OCI-LY1 (cell line): ENCODE measurements at regions not wholly inside any gene's neighbourhood (a gene's known extent, or its start where the extent isn't known, plus 50 kb on each side); places are given as distances from the start of the nearest gene placed in this dataset.

Experiments
- H2AFZ ChIP-seq: fragments of 200-600 bp; sonication (generic), shearing (Covaris generic); 2 replicates; pipeline ENCODE4 v1.6.0; 2014; ENCODE audit warnings: antibody characterized with exemption, mild to moderate bottlenecking, low read length
- H3F3A ChIP-seq: fragments of 200-600 bp; sonication (generic), shearing (Covaris generic); 2 replicates; pipeline ENCODE4 v1.6.0; 2014; ENCODE audit warnings: mild to moderate bottlenecking, antibody characterized with exemption, low read length, moderate library complexity; ENCODE audit not compliant: insufficient read depth
- H3K27ac ChIP-seq: fragments of 200-600 bp; sonication (generic); 2 replicates; pipeline ENCODE4 v1.5.1; 2014; ENCODE audit warnings: low read length, mixed run types, mild to moderate bottlenecking, low read depth; ENCODE audit not compliant: poor library complexity, severe bottlenecking
- H3K27me3 ChIP-seq: fragments of 200-600 bp; sonication (generic); 2 replicates; pipeline ENCODE4 v1.6.0; 2014; ENCODE audit warnings: antibody characterized with exemption, mild to moderate bottlenecking, low read length, moderate library complexity; ENCODE audit not compliant: insufficient read depth
- H3K36me3 ChIP-seq: fragments of 200-600 bp; sonication (generic); 2 replicates; pipeline ENCODE4 v1.6.1; 2014; ENCODE audit warnings: mild to moderate bottlenecking, antibody characterized with exemption, low read length, moderate library complexity, mixed read lengths; ENCODE audit not compliant: insufficient read depth
- H3K4me1 ChIP-seq: fragments of 200-600 bp; sonication (generic); 2 replicates; pipeline ENCODE4 v1.5.1; 2014; ENCODE audit warnings: mild to moderate bottlenecking, low read length, moderate library complexity; ENCODE audit not compliant: insufficient read depth, severe bottlenecking
- H3K4me2 ChIP-seq: fragments of 200-600 bp; sonication (generic), shearing (Covaris generic); 2 replicates; pipeline ENCODE4 v1.6.1; 2014; ENCODE audit warnings: low read length
- H3K4me3 ChIP-seq: fragments of 200-600 bp; sonication (generic); 2 replicates; pipeline ENCODE4 v1.5.1; 2014; ENCODE audit warnings: low read length, low read depth, mild to moderate bottlenecking, mixed read lengths; ENCODE audit not compliant: poor library complexity, severe bottlenecking
- H3K79me2 ChIP-seq: fragments of 200-600 bp; shearing (Covaris generic); 2 replicates; pipeline ENCODE4 v1.6.1; 2016; ENCODE audit warnings: mixed run types, low read length, mixed read lengths; ENCODE audit not compliant: insufficient read depth
- H3K9ac ChIP-seq: fragments of 200-600 bp; sonication (generic), shearing (Covaris generic); 2 replicates; pipeline ENCODE4 v1.6.1; 2014; ENCODE audit warnings: mild to moderate bottlenecking, low read length, mixed read lengths
- H3K9me2 ChIP-seq: fragments of 200-600 bp; sonication (generic), shearing (Covaris generic); 2 replicates; pipeline ENCODE4 v1.6.1; 2014; ENCODE audit warnings: low read depth, mild to moderate bottlenecking, low read length, mixed read lengths
- H3K9me3 ChIP-seq: fragments of 200-600 bp; shearing (Covaris generic); 2 replicates; pipeline ENCODE4 v1.6.1; 2014; ENCODE audit warnings: low read length, mixed read lengths
- H4K20me1 ChIP-seq: fragments of 200-600 bp; sonication (generic), shearing (Covaris generic); 2 replicates; pipeline ENCODE4 v1.6.0; 2016; ENCODE audit warnings: mild to moderate bottlenecking, low read length; ENCODE audit not compliant: insufficient read depth
- CTCF ChIP-seq: fragments of 200-600 bp; sonication (generic), shearing (Covaris generic); IDR thresholded peaks from 2 replicates; pipeline ENCODE4 v1.5.1; 2017; ENCODE audit warnings: mild to moderate bottlenecking, antibody characterized with exemption, low read length, moderate library complexity, mixed read lengths
- EZH2 ChIP-seq: fragments of 200-600 bp; sonication (generic), shearing (Covaris generic); IDR thresholded peaks from 2 replicates; pipeline ENCODE4 v1.8.0; 2017; ENCODE audit warnings: borderline replicate concordance, mixed run types, mild to moderate bottlenecking, antibody characterized with exemption, low read length, moderate library complexity, mixed read lengths

- H3K27me3 ChIP-seq = no peaks in the 10 kb centered on the region
- H3K36me3 ChIP-seq = no peaks in the 10 kb centered on the region
- H3K4me1 ChIP-seq = no peaks in the 10 kb centered on the region
- H3K9me2 ChIP-seq = no peaks in the 10 kb centered on the region
- no peak for TF ChIP-seq EZH2
- TF ChIP-seq CTCF = no peak
- no peaks in the 10 kb centered on the region for H3K79me2 ChIP-seq
- H3K9ac ChIP-seq = no peak overlapping the region
- no peaks in the 10 kb centered on the region for H4K20me1 ChIP-seq
- no peak overlapping the region for H3K4me3 ChIP-seq
- H3F3A ChIP-seq = no peaks in the 10 kb centered on the region
- H3K9me3 ChIP-seq = no peaks in the 10 kb centered on the region
- H2AFZ ChIP-seq = no peak overlapping the region
- H3K4me2 ChIP-seq = no peak overlapping the region
- no peak overlapping the region for H3K27ac ChIP-seq
These were observed 251.7 kb downstream of the PSAT1 start for GRCh38 chr9:78548670-78549069.

- H3K9me3 ChIP-seq = no peaks in the 10 kb centered on the region
- H3K36me3 ChIP-seq = no peaks in the 10 kb centered on the region
- no peaks in the 10 kb centered on the region for H3K4me1 ChIP-seq
- H2AFZ ChIP-seq = no peak overlapping the region
- H3K4me2 ChIP-seq = no peak overlapping the region
- TF ChIP-seq EZH2 = no peak
- no peak for TF ChIP-seq CTCF
- H3K4me3 ChIP-seq = no peak overlapping the region
- no peaks in the 10 kb centered on the region for H3K79me2 ChIP-seq
- no peaks in the 10 kb centered on the region for H4K20me1 ChIP-seq
- no peak overlapping the region for H3K27ac ChIP-seq
- H3K9me2 ChIP-seq = no peaks in the 10 kb centered on the region
- H3F3A ChIP-seq = no peaks in the 10 kb centered on the region
- no peaks in the 10 kb centered on the region for H3K27me3 ChIP-seq
- no peak overlapping the region for H3K9ac ChIP-seq
These were observed 252.8 kb downstream of the PSAT1 start for GRCh38 chr9:78549711-78550110.

DNA sequence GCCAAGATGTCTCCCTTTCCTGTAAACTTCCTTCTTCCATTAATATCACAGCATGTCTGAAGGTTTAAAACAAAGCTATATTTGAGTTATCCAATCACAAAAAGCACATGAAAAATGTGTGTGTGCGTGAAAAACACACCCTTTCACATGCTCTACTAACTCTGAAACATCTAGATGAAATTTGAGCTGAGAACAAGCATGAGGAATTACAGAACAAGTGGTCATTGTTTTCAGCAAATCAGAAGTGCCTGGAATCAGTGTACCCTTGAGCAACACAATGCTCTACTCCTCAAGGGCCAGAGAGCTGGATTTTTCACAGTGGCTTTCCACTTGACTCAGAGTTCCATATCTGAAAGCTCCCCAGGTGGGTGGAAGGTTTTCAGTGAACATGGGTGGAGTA is 255.9 kb downstream of the PSAT1 start:
- no peak overlapping the region for H3K4me2 ChIP-seq
- H2AFZ ChIP-seq = no peak overlapping the region
- no peaks in the 10 kb centered on the region for H3K9me3 ChIP-seq
- TF ChIP-seq EZH2 (no peak), CTCF (no peak)
- no peak overlapping the region for H3K27ac ChIP-seq
- H3K9me2 ChIP-seq = no peaks in the 10 kb centered on the region
- no peaks in the 10 kb centered on the region for H3K79me2 ChIP-seq
- H3K27me3 ChIP-seq = no peaks in the 10 kb centered on the region
- no peaks in the 10 kb centered on the region for H3F3A ChIP-seq
- no peaks in the 10 kb centered on the region for H4K20me1 ChIP-seq
- no peaks in the 10 kb centered on the region for H3K4me1 ChIP-seq
- no peak overlapping the region for H3K9ac ChIP-seq
- no peak overlapping the region for H3K4me3 ChIP-seq
- no peaks in the 10 kb centered on the region for H3K36me3 ChIP-seq
